Liver (tissue), 3 donors: ENCODE measurements at regions not wholly inside any gene's neighbourhood (a gene's known extent, or its start where the extent isn't known, plus 50 kb on each side); places are given as distances from the start of the nearest gene placed in this dataset.

Experiments
- FOXA1 ChIP-seq: IDR thresholded peaks from 2 replicates; pipeline ENCODE4 v1.6.1; 2016; ENCODE audit warnings: antibody characterized with exemption
- FOXA2 ChIP-seq: IDR thresholded peaks from 2 replicates; pipeline ENCODE4 v1.6.1; 2016; ENCODE audit warnings: antibody characterized with exemption
- GABPA ChIP-seq, 2 donors: IDR thresholded peaks in 1 of 2; conservative IDR thresholded peaks in 1 of 2; 2 replicates each; pipeline ENCODE4 v1.6.1; 2016; ENCODE audit warnings: antibody characterized with exemption in 2 of 2, mild to moderate bottlenecking in 1 of 2, moderate library complexity in 1 of 2
- HNF4A ChIP-seq, 2 donors: conservative IDR thresholded peaks; 2 replicates each; pipeline ENCODE4 v1.6.1; 2016; ENCODE audit warnings: antibody characterized with exemption in 2 of 2, mild to moderate bottlenecking in 2 of 2
- TAF1 ChIP-seq: conservative IDR thresholded peaks from 2 replicates; pipeline ENCODE4 v1.6.1; 2016; ENCODE audit warnings: antibody characterized with exemption, mild to moderate bottlenecking
- TF ChIP-seq, protein P1 (sequence below): IDR thresholded peaks from 2 replicates; pipeline ENCODE4 v1.6.1; 2016; ENCODE audit warnings: antibody characterized with exemption
- TF ChIP-seq, protein P2 (sequence below): fragments of 150-350 bp; IDR thresholded peaks from 2 replicates; pipeline ENCODE4 v1.5.1; 2017; ENCODE audit warnings: improper control_type of control experiment, low read depth, low read length; ENCODE audit not compliant: missing input control
- TF ChIP-seq, protein P3 (sequence below): IDR thresholded peaks from 2 replicates; pipeline ENCODE4 v1.6.1; 2016; ENCODE audit warnings: antibody characterized with exemption, mild to moderate bottlenecking
- donor health status: healthy.
- donor health status: healthy.

DNA sequence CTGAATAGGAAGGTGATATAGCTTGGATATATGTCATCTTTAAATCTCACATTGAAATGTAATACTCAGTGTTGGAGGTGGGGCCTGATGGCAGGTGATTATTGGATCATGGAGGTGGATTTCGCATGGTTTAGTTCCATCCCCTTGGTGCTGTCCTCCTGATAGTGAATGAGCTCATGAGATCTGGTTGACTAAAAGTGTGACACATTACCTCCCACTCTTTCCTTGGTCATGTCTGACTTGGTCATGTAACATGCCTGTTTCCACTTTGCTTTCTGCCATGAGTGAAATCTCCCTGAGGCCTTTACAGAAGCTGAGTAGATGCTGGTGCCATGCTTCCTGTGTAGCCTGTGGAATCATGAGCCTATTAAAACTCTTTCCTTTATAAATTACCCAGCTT, 664.5 kb upstream of the NR5A2 start:
- TF ChIP-seq GABPA (IDR thresholded peaks at IDR 0.05 in 1 of 2, conservative IDR thresholded peaks at IDR 0.05 in 1 of 2) (no peak), HNF4A (conservative IDR thresholded peaks at IDR 0.05) (no peak), FOXA2 (no peak), TAF1 (no peak), FOXA1 (no peak)
- TF ChIP-seq, protein P1, sequence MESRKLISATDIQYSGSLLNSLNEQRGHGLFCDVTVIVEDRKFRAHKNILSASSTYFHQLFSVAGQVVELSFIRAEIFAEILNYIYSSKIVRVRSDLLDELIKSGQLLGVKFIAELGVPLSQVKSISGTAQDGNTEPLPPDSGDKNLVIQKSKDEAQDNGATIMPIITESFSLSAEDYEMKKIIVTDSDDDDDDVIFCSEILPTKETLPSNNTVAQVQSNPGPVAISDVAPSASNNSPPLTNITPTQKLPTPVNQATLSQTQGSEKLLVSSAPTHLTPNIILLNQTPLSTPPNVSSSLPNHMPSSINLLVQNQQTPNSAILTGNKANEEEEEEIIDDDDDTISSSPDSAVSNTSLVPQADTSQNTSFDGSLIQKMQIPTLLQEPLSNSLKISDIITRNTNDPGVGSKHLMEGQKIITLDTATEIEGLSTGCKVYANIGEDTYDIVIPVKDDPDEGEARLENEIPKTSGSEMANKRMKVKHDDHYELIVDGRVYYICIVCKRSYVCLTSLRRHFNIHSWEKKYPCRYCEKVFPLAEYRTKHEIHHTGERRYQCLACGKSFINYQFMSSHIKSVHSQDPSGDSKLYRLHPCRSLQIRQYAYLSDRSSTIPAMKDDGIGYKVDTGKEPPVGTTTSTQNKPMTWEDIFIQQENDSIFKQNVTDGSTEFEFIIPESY = no peak
- TF ChIP-seq, protein P2, sequence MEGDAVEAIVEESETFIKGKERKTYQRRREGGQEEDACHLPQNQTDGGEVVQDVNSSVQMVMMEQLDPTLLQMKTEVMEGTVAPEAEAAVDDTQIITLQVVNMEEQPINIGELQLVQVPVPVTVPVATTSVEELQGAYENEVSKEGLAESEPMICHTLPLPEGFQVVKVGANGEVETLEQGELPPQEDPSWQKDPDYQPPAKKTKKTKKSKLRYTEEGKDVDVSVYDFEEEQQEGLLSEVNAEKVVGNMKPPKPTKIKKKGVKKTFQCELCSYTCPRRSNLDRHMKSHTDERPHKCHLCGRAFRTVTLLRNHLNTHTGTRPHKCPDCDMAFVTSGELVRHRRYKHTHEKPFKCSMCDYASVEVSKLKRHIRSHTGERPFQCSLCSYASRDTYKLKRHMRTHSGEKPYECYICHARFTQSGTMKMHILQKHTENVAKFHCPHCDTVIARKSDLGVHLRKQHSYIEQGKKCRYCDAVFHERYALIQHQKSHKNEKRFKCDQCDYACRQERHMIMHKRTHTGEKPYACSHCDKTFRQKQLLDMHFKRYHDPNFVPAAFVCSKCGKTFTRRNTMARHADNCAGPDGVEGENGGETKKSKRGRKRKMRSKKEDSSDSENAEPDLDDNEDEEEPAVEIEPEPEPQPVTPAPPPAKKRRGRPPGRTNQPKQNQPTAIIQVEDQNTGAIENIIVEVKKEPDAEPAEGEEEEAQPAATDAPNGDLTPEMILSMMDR = no peak
- TF ChIP-seq, protein P3, sequence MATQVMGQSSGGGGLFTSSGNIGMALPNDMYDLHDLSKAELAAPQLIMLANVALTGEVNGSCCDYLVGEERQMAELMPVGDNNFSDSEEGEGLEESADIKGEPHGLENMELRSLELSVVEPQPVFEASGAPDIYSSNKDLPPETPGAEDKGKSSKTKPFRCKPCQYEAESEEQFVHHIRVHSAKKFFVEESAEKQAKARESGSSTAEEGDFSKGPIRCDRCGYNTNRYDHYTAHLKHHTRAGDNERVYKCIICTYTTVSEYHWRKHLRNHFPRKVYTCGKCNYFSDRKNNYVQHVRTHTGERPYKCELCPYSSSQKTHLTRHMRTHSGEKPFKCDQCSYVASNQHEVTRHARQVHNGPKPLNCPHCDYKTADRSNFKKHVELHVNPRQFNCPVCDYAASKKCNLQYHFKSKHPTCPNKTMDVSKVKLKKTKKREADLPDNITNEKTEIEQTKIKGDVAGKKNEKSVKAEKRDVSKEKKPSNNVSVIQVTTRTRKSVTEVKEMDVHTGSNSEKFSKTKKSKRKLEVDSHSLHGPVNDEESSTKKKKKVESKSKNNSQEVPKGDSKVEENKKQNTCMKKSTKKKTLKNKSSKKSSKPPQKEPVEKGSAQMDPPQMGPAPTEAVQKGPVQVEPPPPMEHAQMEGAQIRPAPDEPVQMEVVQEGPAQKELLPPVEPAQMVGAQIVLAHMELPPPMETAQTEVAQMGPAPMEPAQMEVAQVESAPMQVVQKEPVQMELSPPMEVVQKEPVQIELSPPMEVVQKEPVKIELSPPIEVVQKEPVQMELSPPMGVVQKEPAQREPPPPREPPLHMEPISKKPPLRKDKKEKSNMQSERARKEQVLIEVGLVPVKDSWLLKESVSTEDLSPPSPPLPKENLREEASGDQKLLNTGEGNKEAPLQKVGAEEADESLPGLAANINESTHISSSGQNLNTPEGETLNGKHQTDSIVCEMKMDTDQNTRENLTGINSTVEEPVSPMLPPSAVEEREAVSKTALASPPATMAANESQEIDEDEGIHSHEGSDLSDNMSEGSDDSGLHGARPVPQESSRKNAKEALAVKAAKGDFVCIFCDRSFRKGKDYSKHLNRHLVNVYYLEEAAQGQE = no peak
